Activated gamma-delta T cell treated with Interleukin-2 at 50 U/mL for 16 hours (primary cell): ENCODE measurements at regions not wholly inside any gene's neighbourhood (a gene's known extent, or its start where the extent isn't known, plus 50 kb on each side); places are given as distances from the start of the nearest gene placed in this dataset.
"Not testable (repeated sequence)": the region's sequence is repeated elsewhere in the genome, so short reads cannot be mapped to it uniquely, and the experiment has no call there.

Experiments used
- DNase-seq: peaks from one replicate; pipeline ENCODE4 v3.0.0-alpha.2; 2020

- no peak for DNase-seq
Measured at GRCh38 chr13:90222758-90223157, 1124.7 kb upstream of the MIR17HG start.

DNA sequence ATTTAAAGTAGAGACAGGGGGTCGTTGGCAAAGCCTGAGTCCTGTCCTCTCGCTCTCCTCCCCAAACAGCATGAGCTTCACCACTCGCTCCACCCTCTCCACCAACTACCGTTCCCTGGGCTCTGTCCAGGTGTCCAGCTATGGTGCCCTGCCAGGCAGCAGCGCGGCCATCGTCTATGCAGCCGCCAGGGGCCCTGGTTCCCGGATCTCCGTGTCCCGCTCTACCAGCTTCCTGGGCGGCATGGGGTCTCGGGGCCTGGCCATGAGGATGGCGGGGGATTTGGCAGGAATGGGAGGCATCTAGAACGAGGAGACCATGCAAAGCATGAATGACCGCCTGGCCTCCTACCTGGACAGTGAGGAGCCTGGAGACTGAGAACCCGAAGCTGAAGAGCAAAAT, 1117.2 kb upstream of the MIR17HG start:
- no peak for DNase-seq

DNA sequence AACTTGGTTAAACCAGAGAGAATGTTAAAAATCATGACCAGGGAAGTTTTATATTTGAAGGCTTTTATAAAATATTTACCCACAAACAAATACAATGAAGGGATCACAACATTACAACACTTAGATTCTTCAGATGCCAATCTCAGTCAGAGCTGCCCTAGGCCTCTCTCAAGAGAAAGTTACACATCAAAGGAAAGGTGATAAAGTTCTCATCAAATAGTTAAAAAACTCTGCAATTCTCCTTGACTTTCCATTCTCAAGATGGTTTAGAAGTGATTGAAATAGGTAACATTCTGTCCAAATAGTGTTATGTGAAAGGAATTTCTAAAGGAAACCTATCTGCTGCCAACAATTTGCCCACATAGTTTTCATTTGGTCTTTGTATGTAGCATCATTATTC, 1115.2 kb upstream of the MIR17HG start:
- no peak for DNase-seq

DNA sequence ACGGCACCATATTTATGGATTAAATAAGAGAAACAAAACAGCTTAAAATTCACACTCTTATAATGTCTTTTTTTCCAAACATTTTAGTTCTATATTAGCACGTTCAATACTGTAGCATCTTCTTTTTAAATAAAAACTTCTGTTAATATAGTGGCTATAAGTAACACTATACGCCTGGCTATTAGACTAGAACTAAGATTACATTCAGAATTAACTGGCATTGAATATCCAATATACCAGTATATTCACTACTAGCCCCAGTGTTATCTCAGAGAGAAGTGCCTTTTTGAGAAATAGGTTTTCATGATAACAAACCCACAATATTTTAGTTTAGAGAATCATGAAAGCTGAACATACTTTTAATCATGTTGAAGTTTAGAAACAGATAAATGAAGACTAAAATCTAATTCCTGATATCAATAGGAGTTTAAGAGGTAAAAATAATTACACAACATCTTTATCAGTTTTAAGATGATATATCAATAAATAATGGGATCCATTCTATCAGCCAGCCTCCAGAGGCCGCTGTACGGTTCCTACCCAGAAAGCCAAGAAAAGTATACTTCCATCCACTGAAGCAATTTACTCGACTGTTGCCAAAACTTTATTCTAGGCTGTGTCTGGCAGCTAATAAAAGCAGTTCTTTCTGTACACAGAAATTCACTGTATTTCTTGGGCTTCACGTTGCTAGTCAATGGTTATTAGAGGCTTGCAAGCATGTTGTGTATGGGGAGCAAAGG, 1113.4 kb upstream of the MIR17HG start:
- no peak for DNase-seq

DNA sequence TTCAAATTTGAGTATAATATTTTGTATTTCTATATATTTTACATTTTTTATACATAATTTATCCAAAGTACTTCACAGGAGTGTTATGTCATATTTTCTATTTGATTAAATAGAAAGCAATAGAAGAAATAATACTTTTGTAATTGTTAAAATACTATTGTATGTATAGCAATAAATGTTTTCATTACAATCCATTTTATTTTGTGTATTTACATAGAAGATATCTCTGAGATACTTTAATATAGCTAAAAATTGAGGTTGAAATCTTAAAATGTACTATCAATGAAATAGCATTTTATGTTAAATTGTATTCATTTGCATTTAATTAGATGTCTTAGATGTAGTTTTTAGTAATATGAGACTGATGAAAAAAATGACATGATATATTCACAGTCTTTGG, 1109.6 kb upstream of the MIR17HG start:
- no peak for DNase-seq

DNA sequence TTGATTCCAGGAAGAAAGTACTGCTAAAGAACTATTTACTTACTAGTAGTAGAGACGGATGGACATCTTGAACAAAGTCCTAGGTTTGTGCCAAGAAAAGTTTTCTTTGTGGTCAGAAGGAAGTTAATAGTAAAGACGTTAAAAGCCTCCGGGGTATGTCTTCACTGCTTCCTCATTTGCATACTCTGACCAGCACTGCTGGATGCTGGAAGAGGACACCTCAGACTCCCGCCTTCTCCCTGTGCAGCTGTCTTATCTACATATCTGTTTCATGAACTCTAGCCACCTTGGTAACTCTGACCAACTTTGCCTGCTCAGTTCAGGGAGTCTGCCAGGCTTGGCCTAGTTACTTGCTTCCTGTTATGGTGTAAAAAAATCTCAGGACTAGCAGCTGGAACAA, 1109.1 kb upstream of the MIR17HG start:
- no peak for DNase-seq

- no peak for DNase-seq
Measured at GRCh38 chr13:90239130-90239529, 1108.4 kb upstream of the MIR17HG start.

- no peak for DNase-seq
Measured at GRCh38 chr13:90246005-90246404, 1101.5 kb upstream of the MIR17HG start.

- DNase-seq = no peak
Measured at GRCh38 chr13:90246687-90247345, 1100.7 kb upstream of the MIR17HG start.

DNA sequence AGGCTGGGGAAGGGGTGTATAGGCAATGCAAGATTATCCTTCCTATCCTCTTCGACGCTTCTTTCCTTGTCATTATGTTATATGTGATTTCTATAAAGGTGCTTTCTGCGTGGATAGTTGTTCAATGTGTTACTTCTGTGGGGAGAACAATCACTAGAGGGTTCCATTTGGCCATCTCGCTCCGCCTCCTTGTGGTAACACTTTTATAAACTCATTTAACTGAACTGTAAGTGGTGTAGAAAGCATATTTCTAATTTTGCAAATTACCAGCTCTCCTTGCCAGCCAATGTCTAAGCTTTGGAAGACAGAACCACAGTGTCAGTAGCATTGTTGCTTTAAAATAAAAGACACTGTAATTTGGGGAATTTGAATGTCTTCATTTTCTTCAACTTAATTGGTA, 1093.7 kb upstream of the MIR17HG start:
- DNase-seq = no peak

DNA sequence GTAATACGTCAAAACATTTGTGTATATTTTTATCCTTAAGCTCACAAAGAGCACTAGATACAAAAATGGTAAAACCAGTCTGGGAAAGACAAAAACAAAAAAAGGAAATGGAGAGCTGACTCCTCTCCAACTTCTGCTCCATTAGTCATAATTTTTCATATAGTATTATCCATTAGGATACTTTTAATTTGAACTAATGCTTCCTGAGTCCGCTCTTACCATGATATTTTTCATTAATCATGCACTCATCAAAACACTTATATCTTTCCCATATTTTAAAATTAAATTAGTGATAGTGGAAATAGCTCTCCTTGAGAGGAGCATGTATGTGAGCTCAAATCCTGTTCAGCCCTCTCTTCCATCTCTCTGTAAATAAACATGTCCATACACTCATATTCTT, 1093.0 kb upstream of the MIR17HG start:
- DNase-seq = no peak

DNA sequence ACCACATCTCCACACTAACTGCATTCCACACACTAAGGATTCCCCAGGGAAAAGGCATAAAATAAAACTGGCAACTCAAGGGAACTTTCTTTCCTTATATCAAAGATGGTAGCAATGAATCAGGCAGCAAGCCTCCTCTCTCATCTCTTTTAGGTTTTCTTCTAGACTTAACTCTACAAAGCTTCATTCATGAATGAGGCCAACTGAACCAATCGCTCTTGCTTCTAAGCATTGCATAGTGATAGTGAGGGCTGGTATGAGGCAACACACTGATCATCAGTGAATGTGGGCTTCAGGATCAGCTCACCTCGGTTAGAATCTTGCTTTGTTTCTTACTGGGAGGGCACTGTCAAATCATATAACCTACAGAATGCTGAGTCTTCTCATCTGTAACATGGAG, 1090.7 kb upstream of the MIR17HG start:
- no peak for DNase-seq

DNA sequence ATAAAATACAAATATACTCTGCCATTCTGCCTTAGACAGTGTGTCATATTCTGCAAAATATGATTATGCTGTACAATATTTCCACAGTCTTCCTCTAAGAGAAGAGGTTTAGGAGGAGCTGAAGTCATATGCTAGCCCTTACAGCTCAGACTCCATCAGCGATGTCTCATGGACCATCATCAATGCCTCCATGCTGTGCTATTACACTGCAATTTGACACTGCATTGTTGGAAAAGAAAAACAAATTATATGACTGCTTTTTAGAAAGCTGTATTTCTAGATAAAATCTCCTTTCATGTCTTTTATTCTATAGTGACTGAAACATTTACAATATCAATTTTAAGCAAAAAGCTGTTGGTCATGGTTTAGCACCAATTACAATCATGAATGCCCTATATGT, 1089.4 kb upstream of the MIR17HG start:
- no peak for DNase-seq

DNA sequence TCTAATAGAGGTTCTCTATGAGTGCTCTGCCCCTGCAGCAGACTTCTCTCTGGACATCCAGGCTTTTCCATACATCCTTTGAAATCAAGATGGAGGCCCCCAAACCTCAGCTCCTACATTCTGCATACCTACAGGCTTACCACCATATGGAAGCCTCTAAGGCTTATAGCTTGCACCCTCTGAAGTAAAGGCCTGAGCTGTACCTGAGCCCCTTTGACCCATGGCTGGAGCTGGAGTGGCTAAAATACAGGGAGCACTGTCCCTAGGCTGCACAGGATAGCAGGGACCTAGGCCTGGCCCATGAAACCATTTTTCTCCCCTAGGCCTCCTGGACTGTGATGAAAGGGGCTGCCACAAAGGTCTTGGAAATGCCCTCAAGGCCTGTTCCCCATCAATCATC, 1086.1 kb upstream of the MIR17HG start:
- DNase-seq = no peak

GRCh38 chr13:90270226-90270625, 1077.3 kb upstream of the MIR17HG start:
- no peak for DNase-seq

DNA sequence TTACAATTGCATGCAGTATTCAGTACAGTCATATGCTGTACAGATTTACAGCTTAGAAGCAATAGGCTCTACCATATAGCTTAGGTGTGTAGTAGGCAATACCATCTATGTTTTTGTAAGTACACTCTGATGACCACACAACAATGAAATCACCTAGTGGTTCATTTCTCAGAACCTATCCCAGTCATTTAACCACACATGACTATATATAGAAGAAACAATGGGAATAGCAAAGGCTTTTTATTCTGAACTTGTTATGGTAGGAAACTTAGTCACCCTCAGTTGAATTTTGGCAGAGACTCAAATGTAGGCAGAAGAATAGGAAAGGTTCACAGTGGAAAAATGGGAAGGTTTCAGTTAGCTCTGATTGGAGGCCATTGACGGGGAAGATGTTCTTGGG, 1075.1 kb upstream of the MIR17HG start:
- DNase-seq = no peak

DNA sequence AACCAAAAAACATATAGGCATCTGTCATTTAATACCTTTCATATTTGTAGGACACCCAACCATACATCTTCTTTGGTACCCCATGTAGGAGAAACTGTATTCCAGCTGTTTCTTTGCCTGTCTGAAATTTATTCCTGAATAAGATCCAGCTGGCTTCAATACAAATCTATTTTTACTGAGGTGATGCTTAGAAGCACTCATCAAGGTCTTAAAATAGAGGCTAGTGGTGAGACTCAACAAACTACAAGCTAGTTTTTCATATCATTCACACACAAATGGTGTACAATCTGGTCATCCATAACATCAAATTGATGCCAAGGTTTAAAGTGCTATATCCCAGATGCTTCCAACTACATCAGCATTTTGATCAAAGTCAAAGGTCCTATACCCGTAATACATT, 1071.3 kb upstream of the MIR17HG start:
- no peak for DNase-seq

- DNase-seq = not testable (repeated sequence)
Measured at GRCh38 chr13:90278231-90278630, 1069.3 kb upstream of the MIR17HG start.

GRCh38 chr13:90281709-90282108, 1065.8 kb upstream of the MIR17HG start:
- no peak for DNase-seq

- no peak for DNase-seq
Measured at GRCh38 chr13:90287521-90287920, 1060.0 kb upstream of the MIR17HG start.

- DNase-seq = no peak
Measured at GRCh38 chr13:90293793-90294361, 1053.6 kb upstream of the MIR17HG start.

DNA sequence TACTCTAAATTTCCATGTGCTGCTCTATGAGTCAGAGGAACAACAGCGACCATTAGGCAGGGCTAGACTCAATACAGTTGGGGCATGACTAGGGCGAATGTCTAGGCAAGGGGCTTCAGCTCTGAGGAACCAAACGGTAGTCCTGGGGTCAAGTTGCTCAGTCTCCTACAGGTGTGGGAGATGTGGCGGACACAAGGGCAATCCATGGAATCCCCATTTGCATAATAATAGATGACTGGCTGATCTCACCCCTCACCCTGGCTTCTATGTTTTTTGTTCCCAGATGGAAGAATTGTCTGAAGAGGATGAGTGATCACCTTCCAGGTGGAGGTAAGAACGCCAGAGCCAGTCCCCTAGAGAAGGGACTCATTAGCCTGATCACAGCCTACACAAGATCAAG, 1048.2 kb upstream of the MIR17HG start:
- no peak for DNase-seq

- DNase-seq = no peak
Measured at GRCh38 chr13:90300015-90300414, 1047.5 kb upstream of the MIR17HG start.

DNA sequence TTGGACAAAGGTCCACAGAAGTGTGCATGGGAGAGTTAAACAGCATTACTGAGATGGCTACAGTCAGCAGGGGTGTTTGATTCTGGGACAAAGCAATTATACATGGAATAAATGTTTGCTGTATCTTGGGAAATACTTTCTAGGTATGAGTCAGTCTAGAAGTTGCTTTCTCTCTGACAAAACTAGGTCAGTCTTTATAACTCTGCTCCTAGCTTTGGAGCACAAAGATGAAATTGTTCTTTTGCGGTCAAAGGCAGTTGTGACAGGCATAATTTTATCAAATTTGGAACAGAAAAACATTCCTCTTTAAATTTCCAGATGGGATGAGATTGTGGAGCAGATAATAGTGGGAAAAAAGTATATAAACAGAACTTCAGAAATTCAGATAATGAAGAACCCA, 1045.4 kb upstream of the MIR17HG start:
- no peak for DNase-seq

DNA sequence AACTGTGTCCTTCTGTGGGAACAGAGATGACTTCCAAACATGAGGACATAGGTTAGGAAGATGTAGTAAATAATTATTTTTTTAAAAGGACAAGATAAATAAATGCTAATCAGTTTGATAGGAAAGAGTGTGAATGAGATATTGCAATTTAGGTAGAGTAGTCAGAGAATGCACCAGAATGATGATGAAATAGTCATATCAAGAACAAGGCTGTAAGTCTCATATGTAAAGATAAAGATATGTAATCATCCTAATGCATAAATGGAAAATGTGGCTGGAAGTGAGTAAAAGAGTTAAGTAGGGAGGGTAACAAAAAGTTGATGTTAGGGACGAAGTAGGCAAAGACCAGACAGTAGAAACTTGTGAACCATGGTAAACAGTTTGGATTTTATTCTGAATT, 1041.7 kb upstream of the MIR17HG start:
- DNase-seq = no peak
